GM18907 (cell line): ENCODE measurements at regions not wholly inside any gene's neighbourhood (a gene's known extent, or its start where the extent isn't known, plus 50 kb on each side); places are given as distances from the start of the nearest gene placed in this dataset.
"Not testable (repeated sequence)": the region's sequence is repeated elsewhere in the genome, so short reads cannot be mapped to it uniquely, and the experiment has no call there.

Source experiments
- ATAC-seq: cut with Tn5 transposase; IDR thresholded peaks from one replicate; pipeline ENCODE4 v1.9.1; 2021; ENCODE audit warnings: mild to moderate bottlenecking, moderate library complexity; ENCODE audit not compliant: unreplicated experiment

GRCh38 chr3:187890405-187890752 lies 145.1 kb upstream of the BCL6 start:
- not testable (repeated sequence) for ATAC-seq

GRCh38 chr3:187896646-187897045 lies 151.4 kb upstream of the BCL6 start:
- ATAC-seq: no peak

GRCh38 chr3:187899246-187899645 lies 154.0 kb upstream of the BCL6 start:
- ATAC-seq: no peak

GRCh38 chr3:187900993-187901755 lies 155.9 kb upstream of the BCL6 start:
- no peak for ATAC-seq

GRCh38 chr3:187902041-187902471 lies 156.8 kb upstream of the BCL6 start:
- peak; percentile 79 for ATAC-seq

- ATAC-seq: no peak
Observed at GRCh38 chr3:187902936-187903335, 157.7 kb upstream of the BCL6 start.

GRCh38 chr3:187903697-187904096 lies 158.4 kb upstream of the BCL6 start:
- no peak for ATAC-seq

- no peak for ATAC-seq
Observed at GRCh38 chr3:187906416-187906815, 161.1 kb upstream of the BCL6 start.

- ATAC-seq: no peak
Observed at GRCh38 chr3:187906920-187907319, 161.7 kb upstream of the BCL6 start.

- no peak for ATAC-seq
Observed at GRCh38 chr3:187909866-187910265, 164.6 kb upstream of the BCL6 start.

- ATAC-seq: no peak
Observed at GRCh38 chr3:187912007-187912406, 166.7 kb upstream of the BCL6 start.

GRCh38 chr3:187913617-187914033 lies 168.4 kb upstream of the BCL6 start:
- no peak for ATAC-seq

GRCh38 chr3:187914231-187914630 lies 169.0 kb upstream of the BCL6 start:
- no peak for ATAC-seq

- ATAC-seq: no peak
Observed at GRCh38 chr3:187916072-187916471, 170.8 kb upstream of the BCL6 start.

GRCh38 chr3:187918081-187918644 lies 172.9 kb upstream of the BCL6 start:
- no peak for ATAC-seq

- peak; percentile 96 for ATAC-seq
Observed at GRCh38 chr3:187919048-187919447, 173.8 kb upstream of the BCL6 start.

GRCh38 chr3:187919544-187919943 lies 174.3 kb upstream of the BCL6 start:
- ATAC-seq: peak; percentile 46

GRCh38 chr3:187920030-187920429 lies 174.8 kb upstream of the BCL6 start:
- ATAC-seq: no peak

- ATAC-seq: no peak
Observed at GRCh38 chr3:187920913-187921312, 175.6 kb upstream of the BCL6 start.

GRCh38 chr3:187921391-187922074 lies 176.3 kb upstream of the BCL6 start:
- no peak for ATAC-seq

GRCh38 chr3:187922704-187923416 lies 177.6 kb upstream of the BCL6 start:
- ATAC-seq: no peak
